ENCODE measurements at regions not wholly inside any gene's neighbourhood (a gene's known extent, or its start where the extent isn't known, plus 50 kb on each side); places are given as distances from the start of the nearest gene placed in this dataset.

DNA sequence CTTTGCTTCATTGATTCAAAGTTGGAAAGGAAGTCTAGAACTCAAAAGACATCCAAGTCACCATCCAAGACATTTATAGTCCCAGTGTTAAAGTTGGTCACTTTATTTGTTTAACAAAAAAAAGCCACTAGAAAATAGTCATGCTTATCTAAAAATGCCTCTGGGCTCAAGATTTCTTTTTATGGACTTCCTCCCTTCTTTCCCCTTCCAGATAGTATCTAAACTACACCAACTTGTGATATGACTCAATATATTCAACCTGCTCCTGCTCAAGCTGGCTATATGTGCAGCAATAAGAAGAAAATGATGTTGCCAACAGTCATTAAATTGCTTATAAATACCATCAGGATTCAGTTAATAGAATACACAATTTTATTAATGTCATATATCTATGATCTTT lies 1177.1 kb downstream of the FLRT2 start:
- H3K4me3 ChIP-seq, result no peak overlapping the region
- intact Hi-C loops (cut with DNase I; ENCODE audit: low total_unique reads), result no loop called here
- DNase-seq (ENCODE audit: low spot score in 2 of 2), result no peak
- H3K27ac ChIP-seq, result no peak overlapping the region
- TF ChIP-seq POLR2AphosphoS5 (IDR thresholded peaks at IDR 0.05) (no peak), POLR2A (IDR thresholded peaks at IDR 0.05) (no peak)
- TF ChIP-seq, protein P1, sequence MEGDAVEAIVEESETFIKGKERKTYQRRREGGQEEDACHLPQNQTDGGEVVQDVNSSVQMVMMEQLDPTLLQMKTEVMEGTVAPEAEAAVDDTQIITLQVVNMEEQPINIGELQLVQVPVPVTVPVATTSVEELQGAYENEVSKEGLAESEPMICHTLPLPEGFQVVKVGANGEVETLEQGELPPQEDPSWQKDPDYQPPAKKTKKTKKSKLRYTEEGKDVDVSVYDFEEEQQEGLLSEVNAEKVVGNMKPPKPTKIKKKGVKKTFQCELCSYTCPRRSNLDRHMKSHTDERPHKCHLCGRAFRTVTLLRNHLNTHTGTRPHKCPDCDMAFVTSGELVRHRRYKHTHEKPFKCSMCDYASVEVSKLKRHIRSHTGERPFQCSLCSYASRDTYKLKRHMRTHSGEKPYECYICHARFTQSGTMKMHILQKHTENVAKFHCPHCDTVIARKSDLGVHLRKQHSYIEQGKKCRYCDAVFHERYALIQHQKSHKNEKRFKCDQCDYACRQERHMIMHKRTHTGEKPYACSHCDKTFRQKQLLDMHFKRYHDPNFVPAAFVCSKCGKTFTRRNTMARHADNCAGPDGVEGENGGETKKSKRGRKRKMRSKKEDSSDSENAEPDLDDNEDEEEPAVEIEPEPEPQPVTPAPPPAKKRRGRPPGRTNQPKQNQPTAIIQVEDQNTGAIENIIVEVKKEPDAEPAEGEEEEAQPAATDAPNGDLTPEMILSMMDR (IDR thresholded peaks at IDR 0.05), result no peak
- no peaks in the 10 kb centered on the region for H3K4me1 ChIP-seq
- no peaks in the 10 kb centered on the region for H3K27me3 ChIP-seq
- H3K9me3 ChIP-seq, result no peaks in the 10 kb centered on the region
- H3K36me3 ChIP-seq, result no peaks in the 10 kb centered on the region

DNA sequence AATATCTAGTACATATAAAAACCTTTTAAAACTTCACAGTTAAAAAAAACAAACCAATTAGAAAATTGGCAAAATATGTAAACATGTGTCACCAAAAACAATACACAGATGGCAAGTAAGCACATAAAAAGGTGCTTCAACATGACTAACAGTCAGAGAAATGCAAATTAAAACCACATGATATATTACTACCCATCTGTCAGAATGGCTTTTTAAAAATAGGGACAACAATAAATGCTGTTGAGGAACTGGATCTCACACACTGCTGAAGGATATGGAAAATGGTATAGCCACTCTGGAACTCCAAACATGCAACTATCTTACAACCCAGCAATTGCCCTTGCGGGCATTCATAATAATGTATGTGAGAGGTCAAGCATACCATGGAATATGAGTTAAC lies 1153.6 kb downstream of the FLRT2 start:
- no peaks in the 10 kb centered on the region for H3K36me3 ChIP-seq
- DNase-seq (ENCODE audit: low spot score in 2 of 2), result no peak
- H3K27ac ChIP-seq, result no peak overlapping the region
- H3K27me3 ChIP-seq, result no peaks in the 10 kb centered on the region
- no peaks in the 10 kb centered on the region for H3K4me1 ChIP-seq
- H3K4me3 ChIP-seq, result no peak overlapping the region
- H3K9me3 ChIP-seq, result no peaks in the 10 kb centered on the region
- TF ChIP-seq, protein P1 (IDR thresholded peaks at IDR 0.05), result no peak
- intact Hi-C loops (cut with DNase I; ENCODE audit: low total_unique reads), result no loop called here

DNA sequence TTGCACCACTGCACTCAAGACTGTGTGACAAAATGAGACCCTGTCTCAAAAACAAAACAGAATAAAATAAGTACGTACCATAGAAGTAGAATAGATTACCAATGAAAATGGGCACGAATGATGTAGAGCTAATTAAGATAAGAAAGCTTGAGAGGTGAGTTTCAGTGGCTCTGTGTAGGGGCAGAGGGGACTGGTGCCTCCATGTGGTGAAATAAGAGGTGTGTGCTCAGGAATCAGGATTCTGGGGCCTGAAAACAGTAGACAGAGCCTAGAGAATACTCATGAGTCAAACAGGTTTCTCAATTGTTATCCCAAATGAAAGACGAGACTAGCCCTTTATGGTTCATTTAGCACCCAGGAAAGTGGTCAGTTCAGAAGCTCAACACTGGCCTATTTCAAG lies 1145.1 kb downstream of the FLRT2 start:
- Histone ChIP-seq H3K4me3 (no peak overlapping the region), H3K36me3 (no peaks in the 10 kb centered on the region), H3K27me3 (no peaks in the 10 kb centered on the region), H3K9me3 (no peaks in the 10 kb centered on the region), H3K27ac (no peak overlapping the region), H3K4me1 (no peaks in the 10 kb centered on the region)
- no peak for TF ChIP-seq POLR2AphosphoS5 (IDR thresholded peaks at IDR 0.05)
- DNase-seq (ENCODE audit: low spot score in 2 of 2), result no peak
- intact Hi-C loops (cut with DNase I; ENCODE audit: low total_unique reads), result no loop called here

DNA sequence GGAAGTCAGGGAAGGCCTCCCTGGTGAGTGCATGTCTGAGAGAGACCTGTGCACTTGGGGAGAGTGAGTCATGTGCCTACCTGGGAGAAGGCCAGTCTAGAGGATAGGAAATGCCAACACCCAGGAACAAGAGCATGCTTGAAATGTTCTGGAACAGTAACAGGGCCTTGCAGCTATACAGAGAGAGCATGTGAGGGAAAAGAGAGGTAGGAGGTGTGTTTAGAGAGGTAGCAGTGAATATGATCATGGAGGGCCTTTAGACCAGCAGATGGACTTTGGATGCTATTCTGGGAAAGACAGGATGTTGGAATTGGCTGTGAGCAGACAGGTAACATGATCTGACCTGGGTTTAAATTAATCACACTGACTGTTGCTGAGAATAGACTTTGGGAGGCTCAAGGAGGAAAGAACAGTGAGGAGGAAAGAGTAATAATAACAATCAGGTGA lies 1143.6 kb downstream of the FLRT2 start:
- no peaks in the 10 kb centered on the region for H3K36me3 ChIP-seq
- H3K4me1 ChIP-seq, result no peaks in the 10 kb centered on the region
- H3K4me3 ChIP-seq, result no peak overlapping the region
- no peaks in the 10 kb centered on the region for H3K9me3 ChIP-seq
- intact Hi-C loops (cut with DNase I; ENCODE audit: low total_unique reads), result no loop called here
- H3K27me3 ChIP-seq, result no peaks in the 10 kb centered on the region
- TF ChIP-seq POLR2AphosphoS5 (IDR thresholded peaks at IDR 0.05), result no peak
- TF ChIP-seq, protein P1 (IDR thresholded peaks at IDR 0.05), result no peak
- TF ChIP-seq POLR2A (IDR thresholded peaks at IDR 0.05), result no peak
- no peak overlapping the region for H3K27ac ChIP-seq
- no peak for DNase-seq (ENCODE audit: low spot score in 2 of 2)

DNA sequence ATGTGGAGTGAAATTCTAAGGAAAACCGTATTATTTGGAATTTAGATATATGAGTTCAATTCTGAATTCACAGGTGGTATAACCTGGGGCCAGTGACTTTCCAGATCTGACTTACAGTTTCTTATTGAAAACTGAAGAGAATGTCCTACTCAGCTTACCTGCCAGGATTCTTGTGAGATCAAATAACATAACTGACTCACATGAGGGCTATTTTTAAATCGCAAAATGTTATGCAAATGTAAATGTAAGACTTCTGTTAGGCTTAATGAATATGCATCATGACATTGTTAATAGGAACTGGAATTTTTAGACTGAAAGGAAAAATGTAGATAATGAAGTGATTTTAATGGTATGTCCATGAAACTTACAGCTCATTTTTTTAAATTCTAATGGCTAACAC lies 1142.1 kb downstream of the FLRT2 start:
- intact Hi-C loops (cut with DNase I; ENCODE audit: low total_unique reads), result no loop called here
- Histone ChIP-seq H3K9me3 (no peaks in the 10 kb centered on the region), H3K27me3 (no peaks in the 10 kb centered on the region), H3K4me3 (no peak overlapping the region), H3K4me1 (no peaks in the 10 kb centered on the region), H3K27ac (no peak overlapping the region), H3K36me3 (no peaks in the 10 kb centered on the region)
- no peak for DNase-seq (ENCODE audit: low spot score in 2 of 2)
- TF ChIP-seq POLR2A (IDR thresholded peaks at IDR 0.05), result no peak
- no peak for TF ChIP-seq POLR2AphosphoS5 (IDR thresholded peaks at IDR 0.05)
- TF ChIP-seq, protein P1 (IDR thresholded peaks at IDR 0.05), result no peak

DNA sequence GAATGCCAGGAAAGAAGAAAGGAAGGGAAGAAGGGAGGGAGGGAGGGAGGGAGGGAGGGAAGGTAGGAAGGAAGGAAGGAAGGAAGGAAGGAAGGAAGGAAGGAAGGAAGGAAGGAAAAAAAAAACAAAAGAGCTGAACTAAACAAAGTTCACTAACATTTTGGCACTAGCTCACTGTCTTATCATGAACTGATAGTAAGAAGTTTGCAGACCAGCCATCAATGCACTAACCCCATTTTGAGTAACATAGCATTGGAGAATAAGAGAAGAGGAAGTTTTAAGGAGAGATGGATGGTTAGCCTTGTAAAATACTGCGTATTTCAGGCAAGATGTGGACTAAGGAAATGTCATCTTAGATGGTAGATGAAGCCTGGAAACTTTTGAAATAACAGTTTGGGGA lies 1136.0 kb downstream of the FLRT2 start:
- intact Hi-C loops (cut with DNase I; ENCODE audit: low total_unique reads), result no loop called here
- no peak overlapping the region for H3K27ac ChIP-seq
- no peak for DNase-seq (ENCODE audit: low spot score in 2 of 2)
- no peaks in the 10 kb centered on the region for H3K27me3 ChIP-seq
- no peaks in the 10 kb centered on the region for H3K4me1 ChIP-seq
- TF ChIP-seq, protein P1 (IDR thresholded peaks at IDR 0.05), result no peak
- TF ChIP-seq POLR2A (IDR thresholded peaks at IDR 0.05) (no peak), POLR2AphosphoS5 (IDR thresholded peaks at IDR 0.05) (no peak)
- H3K9me3 ChIP-seq, result no peaks in the 10 kb centered on the region
- no peaks in the 10 kb centered on the region for H3K36me3 ChIP-seq
- H3K4me3 ChIP-seq, result no peak overlapping the region

All from breast epithelium (tissue), 4 donors.